ENCODE measurements at regions not wholly inside any gene's neighbourhood (a gene's known extent, or its start where the extent isn't known, plus 50 kb on each side); places are given as distances from the start of the nearest gene placed in this dataset.
"Not testable (repeated sequence)": the region's sequence is repeated elsewhere in the genome, so short reads cannot be mapped to it uniquely, and the experiment has no call there.

DNA sequence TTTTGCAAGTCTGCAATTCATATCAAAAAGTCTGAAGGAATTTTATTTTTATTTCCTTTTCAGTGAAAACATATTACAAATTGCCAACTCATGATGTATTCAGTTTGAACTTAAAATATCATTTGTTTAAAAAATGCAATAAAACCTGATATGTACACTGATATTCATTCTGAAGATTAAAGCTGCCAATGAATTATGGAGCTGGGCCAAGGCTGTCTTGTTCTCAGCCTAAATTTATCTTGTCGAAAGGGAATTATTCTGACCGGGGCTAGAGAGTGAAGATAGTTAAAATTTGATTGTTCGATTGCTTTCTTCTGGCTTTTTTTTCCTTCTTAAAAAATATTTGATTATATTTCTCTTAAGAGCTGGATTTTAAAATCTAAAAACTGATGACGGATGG, 54.0 kb upstream of the RBFOX1 start:
- H3K4me1 Mint-ChIP-seq (ENCODE audit: low read depth) = no peaks in the 10 kb centered on the region
- no peak for DNase-seq (ENCODE audit: low spot score)

DNA sequence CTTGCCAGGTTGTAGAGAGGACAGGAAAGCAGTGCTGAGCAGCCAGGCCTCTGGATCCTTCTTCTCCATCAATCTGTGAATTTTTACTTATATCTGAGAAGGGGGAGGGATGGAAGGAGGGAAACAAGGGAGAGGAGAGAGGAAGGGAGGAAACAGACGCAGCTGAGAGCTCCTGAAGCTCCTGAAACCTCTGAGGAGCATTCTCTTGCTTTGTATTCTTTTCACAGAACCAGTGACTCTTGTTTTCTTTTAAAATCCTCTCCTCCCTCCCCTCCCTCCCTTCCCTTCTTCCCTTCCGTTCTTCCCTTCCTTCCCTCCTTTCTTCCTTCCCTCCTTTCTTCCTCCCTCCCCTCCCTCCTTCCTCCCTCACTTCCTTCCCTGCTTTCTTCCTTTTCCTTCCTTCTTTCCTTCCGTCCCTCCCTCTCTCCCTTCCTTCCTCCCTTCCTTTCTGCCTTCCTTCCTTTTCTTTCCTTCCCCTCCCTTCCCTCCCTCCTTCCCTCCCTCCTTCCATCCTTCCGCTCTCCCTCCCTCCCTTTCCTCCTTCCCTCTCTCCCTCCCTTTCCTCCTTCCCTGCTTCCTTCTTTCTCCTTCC, 60.0 kb upstream of the RBFOX1 start:
- Mint-ChIP-seq H3K4me1 (ENCODE audit: low read depth) (no peaks in the 10 kb centered on the region), H3K4me3 (no peak overlapping the region), H3K27ac (no peak overlapping the region), H3K36me3 (ENCODE audit: low read depth) (no peaks in the 10 kb centered on the region), H3K9me3 (peaks cover 37% of the 10 kb centered on the region), H3K27me3 (ENCODE audit: low read depth) (no peaks in the 10 kb centered on the region)
- no peak for DNase-seq (ENCODE audit: low spot score)

More for the DNA sequence above, 54.0 kb upstream of the RBFOX1 start:
- H3K27ac Mint-ChIP-seq = no peak overlapping the region
- no peak overlapping the region for H3K4me3 Mint-ChIP-seq
- no peaks in the 10 kb centered on the region for H3K27me3 Mint-ChIP-seq (ENCODE audit: low read depth)
- no peaks in the 10 kb centered on the region for H3K36me3 Mint-ChIP-seq (ENCODE audit: low read depth)
- H3K9me3 Mint-ChIP-seq = peaks cover 50% of the 10 kb centered on the region

DNA sequence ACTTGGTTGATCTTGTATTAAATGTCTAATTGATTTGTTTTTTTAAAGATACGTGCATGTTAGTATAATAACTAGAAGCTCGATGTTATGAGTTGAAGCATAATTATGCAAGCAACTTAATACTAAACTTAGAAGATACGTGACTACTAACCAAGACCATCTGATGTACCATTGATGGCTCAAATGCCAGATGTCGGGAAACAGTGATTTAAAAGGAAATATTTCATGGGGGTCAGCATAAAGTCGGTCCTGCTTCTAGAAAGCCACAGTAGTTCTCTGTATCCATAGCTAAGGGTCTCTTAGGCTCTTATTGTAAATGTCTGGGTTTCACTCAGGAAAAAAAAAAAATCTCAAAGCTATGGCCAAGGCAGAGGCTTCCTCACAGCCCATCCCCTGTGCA, 61.2 kb upstream of the RBFOX1 start:
- H3K4me3 Mint-ChIP-seq = no peak overlapping the region
- no peaks in the 10 kb centered on the region for H3K27me3 Mint-ChIP-seq (ENCODE audit: low read depth)
- peaks cover 30% of the 10 kb centered on the region for H3K9me3 Mint-ChIP-seq
- no peak for DNase-seq (ENCODE audit: low spot score)
- H3K36me3 Mint-ChIP-seq (ENCODE audit: low read depth) = no peaks in the 10 kb centered on the region
- no peak overlapping the region for H3K27ac Mint-ChIP-seq
- no peaks in the 10 kb centered on the region for H3K4me1 Mint-ChIP-seq (ENCODE audit: low read depth)

DNA sequence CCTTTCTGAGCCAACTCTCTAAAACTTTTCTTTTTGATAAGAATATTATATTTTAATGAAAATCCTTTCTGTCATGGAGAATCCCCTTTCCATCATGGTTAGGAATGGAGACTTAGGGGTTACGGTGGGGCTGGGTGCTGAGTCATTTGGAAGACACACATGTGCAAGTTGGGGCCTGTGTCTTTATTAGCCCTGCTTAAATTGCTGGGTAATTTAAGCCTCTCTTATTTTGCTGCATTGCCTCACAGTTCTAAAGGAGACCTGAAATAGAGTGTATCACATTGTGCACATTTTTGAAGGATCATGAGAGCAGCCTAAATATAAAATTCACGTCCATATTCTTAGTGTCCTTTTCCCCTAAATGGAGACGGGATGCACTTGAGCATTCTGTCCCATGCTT, 61.8 kb upstream of the RBFOX1 start:
- no peak for DNase-seq (ENCODE audit: low spot score)
- Mint-ChIP-seq H3K4me3 (no peak overlapping the region), H3K36me3 (ENCODE audit: low read depth) (no peaks in the 10 kb centered on the region), H3K27ac (no peak overlapping the region), H3K4me1 (ENCODE audit: low read depth) (no peaks in the 10 kb centered on the region), H3K9me3 (peaks cover 34% of the 10 kb centered on the region), H3K27me3 (ENCODE audit: low read depth) (no peaks in the 10 kb centered on the region)

DNA sequence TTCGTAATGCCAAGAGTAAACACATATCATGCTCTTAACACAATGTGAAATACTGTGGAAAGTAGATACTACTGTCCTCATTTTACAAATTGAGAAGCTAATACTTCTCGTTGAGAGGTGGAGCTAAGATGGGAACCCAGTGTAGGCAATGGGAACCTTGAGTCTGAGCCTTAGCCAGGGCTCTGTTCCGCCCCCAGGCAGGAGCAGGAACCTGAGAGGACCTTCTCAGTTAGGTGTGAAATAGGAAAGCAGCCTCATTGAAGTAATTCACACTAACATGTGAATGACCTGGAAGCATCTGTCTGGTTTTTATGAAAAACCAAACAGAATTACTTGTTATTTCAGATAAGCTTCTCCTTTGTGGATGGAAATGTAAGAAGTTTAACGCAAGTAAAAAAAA, 62.6 kb upstream of the RBFOX1 start:
- Mint-ChIP-seq H3K4me1 (ENCODE audit: low read depth) (no peaks in the 10 kb centered on the region), H3K27me3 (ENCODE audit: low read depth) (no peaks in the 10 kb centered on the region), H3K9me3 (peaks cover 34% of the 10 kb centered on the region), H3K36me3 (ENCODE audit: low read depth) (no peaks in the 10 kb centered on the region), H3K27ac (no peak overlapping the region), H3K4me3 (no peak overlapping the region)
- no peak for DNase-seq (ENCODE audit: low spot score)

DNA sequence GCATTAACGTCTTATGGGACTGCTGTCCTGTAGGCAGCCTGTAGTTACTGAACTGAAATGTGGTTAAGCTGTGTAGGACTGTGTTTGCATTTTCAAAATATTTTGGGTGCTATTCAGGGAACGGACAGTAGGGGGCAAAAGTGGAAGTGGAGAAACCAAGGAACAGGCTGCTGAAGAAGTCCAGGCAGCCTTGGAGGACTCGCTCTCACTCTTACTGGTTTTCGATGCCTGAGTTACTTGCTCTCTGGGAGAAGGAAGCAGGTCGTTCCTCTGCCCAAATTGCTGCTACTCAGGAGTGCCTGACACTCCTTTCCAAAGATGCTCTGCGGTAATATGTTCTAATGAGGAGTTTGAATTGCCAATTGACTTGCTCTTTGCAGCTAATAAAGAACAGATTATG, 64.5 kb upstream of the RBFOX1 start:
- Mint-ChIP-seq H3K4me1 (ENCODE audit: low read depth) (no peaks in the 10 kb centered on the region), H3K4me3 (no peak overlapping the region), H3K27me3 (ENCODE audit: low read depth) (no peaks in the 10 kb centered on the region), H3K27ac (no peak overlapping the region), H3K36me3 (ENCODE audit: low read depth) (no peaks in the 10 kb centered on the region), H3K9me3 (peaks cover 34% of the 10 kb centered on the region)
- DNase-seq (ENCODE audit: low spot score) = no peak

DNA sequence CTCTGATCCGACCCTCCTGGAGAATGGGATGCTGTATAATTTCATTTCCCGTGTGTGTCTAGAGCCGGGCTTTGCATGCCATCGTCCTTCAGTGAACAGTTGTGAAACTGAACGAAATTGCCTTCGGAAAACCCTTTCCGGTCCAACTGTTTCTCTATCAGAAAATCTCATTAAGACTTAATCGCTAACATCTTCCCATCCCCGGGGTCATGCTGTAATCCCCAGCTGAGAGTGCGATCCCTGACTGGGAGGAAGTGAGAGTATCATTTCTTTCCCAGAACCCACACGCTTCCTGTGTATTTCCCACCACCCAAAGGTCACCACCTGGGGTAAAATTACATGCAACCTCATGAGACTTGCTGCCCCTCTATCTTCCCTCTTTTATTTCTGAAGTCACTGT, 75.6 kb upstream of the RBFOX1 start:
- no peak overlapping the region for H3K27ac Mint-ChIP-seq
- DNase-seq (ENCODE audit: low spot score) = no peak
- H3K9me3 Mint-ChIP-seq = peaks cover 43% of the 10 kb centered on the region

DNA sequence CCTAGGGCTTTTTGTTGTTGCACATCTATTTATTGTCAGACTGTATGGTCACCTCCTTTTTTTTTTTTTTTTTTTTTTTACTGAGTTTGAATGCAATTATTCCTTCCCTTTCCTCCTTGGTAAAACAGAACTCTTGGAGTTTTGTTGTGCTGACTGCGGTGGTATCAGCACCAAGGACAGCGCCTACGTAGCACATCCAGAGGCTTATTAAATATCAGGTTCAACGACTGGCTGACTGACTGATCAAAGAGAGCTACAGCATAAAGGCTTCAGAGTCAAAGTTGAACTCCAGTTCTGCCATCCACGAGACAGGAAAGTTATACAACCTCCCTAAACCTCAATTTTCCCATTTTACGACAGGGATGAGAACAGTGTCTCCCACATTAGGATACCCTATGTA, 86.1 kb upstream of the RBFOX1 start:
- Mint-ChIP-seq H3K9me3 (peaks cover 37% of the 10 kb centered on the region), H3K4me3 (no peak overlapping the region), H3K36me3 (ENCODE audit: low read depth) (no peaks in the 10 kb centered on the region), H3K27ac (no peak overlapping the region), H3K4me1 (ENCODE audit: low read depth) (no peaks in the 10 kb centered on the region), H3K27me3 (ENCODE audit: low read depth) (no peaks in the 10 kb centered on the region)
- DNase-seq (ENCODE audit: low spot score) = no peak

More for the DNA sequence above, 75.6 kb upstream of the RBFOX1 start:
- H3K4me1 Mint-ChIP-seq (ENCODE audit: low read depth) = no peaks in the 10 kb centered on the region
- H3K4me3 Mint-ChIP-seq = no peak overlapping the region
- H3K27me3 Mint-ChIP-seq (ENCODE audit: low read depth) = no peaks in the 10 kb centered on the region
- H3K36me3 Mint-ChIP-seq (ENCODE audit: low read depth) = no peaks in the 10 kb centered on the region

DNA sequence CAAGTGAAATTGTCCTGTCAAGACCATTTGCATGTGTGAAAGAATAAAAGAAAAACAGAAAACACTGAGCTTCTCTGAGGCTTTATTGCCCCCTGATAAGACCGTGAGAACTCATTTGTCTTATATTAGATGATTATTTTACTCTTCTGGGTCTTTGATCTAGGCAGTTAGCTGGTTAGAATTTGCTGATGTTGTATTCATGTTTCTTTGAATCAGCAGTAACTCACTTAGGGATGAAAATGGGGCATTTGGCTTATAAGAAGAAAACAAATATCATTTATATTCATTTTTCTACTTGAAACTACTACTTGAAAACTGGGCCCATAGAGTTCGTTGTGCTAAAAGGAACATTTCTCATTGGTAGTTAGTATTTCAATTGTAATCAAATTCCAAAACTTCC, 93.1 kb upstream of the RBFOX1 start:
- no peak overlapping the region for H3K27ac Mint-ChIP-seq
- no peaks in the 10 kb centered on the region for H3K36me3 Mint-ChIP-seq (ENCODE audit: low read depth)
- H3K4me3 Mint-ChIP-seq = no peak overlapping the region
- no peaks in the 10 kb centered on the region for H3K4me1 Mint-ChIP-seq (ENCODE audit: low read depth)
- no peak for DNase-seq (ENCODE audit: low spot score)
- no peaks in the 10 kb centered on the region for H3K27me3 Mint-ChIP-seq (ENCODE audit: low read depth)
- peaks cover 36% of the 10 kb centered on the region for H3K9me3 Mint-ChIP-seq

DNA sequence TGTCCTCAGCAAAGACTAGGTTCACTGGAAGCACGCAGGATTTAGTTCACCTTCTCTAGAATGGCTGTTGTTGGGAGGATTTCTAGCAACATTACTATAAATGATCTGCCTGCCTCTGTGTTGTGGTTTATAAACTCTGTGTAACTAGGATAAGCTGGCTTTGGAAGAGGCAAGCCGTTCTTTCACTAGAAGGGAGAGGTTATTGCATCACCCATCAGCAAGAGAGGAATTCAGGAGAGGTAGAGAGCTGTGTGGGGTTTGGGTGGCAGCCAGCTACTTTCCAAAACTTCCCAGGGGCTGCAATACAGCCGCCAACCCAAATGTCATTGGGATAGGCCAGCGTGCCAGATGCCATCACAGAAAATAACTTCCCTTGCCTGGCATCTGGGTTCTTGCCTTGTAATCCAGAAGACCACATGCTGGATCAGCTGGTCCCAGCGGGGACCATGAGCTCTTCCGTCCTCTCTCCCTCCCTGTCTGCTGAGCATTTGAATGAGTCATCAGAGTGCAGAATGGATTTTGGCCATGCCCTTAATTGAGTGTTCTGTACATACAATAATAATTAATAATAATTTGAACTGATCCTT, 95.7 kb upstream of the RBFOX1 start:
- Mint-ChIP-seq H3K4me3 (no peak overlapping the region), H3K9me3 (peaks cover 49% of the 10 kb centered on the region), H3K36me3 (ENCODE audit: low read depth) (no peaks in the 10 kb centered on the region), H3K4me1 (ENCODE audit: low read depth) (no peaks in the 10 kb centered on the region), H3K27me3 (ENCODE audit: low read depth) (no peaks in the 10 kb centered on the region), H3K27ac (no peak overlapping the region)
- DNase-seq (ENCODE audit: low spot score) = no peak

DNA sequence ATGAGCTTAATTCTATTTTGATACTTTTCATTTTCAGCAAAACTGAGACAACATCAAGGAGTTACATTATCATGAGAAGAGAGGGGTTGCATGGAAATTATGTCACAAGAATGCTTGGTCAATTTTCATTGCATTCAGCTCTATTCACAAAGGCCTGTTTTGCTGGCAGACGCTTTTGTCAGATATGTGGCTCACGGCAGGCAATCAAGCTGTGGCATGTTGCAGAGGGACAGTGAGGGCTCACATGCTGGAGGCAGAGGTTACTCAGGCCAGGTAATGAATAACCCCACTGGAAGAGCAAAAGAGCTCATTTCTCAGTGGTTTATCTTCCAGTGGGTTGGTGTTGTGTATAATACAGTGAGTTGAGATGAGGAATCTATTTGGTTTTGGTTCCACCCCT, 98.7 kb upstream of the RBFOX1 start:
- no peak overlapping the region for H3K27ac Mint-ChIP-seq
- DNase-seq (ENCODE audit: low spot score) = no peak
- peaks cover 46% of the 10 kb centered on the region for H3K9me3 Mint-ChIP-seq
- no peaks in the 10 kb centered on the region for H3K27me3 Mint-ChIP-seq (ENCODE audit: low read depth)
- no peaks in the 10 kb centered on the region for H3K4me1 Mint-ChIP-seq (ENCODE audit: low read depth)
- H3K4me3 Mint-ChIP-seq = no peak overlapping the region
- H3K36me3 Mint-ChIP-seq (ENCODE audit: low read depth) = no peaks in the 10 kb centered on the region

DNA sequence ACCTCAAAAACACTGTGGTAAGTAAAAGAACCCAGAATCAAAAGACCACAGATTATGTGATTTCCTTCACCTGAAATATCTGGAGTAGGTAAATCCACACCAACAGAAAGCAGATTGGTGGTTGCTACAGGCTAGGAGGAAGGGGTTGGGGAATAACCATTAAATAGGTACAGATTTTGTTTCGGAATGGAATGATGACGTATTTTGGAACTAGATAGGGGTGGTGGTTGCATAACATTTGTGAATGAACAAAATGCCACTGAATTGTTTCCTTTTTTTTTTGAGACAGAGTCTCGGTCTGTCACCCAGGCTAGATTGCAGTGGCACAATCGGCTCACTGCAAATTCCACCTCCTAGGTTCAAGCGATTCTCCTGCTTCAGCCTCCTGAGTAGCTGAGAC, 100.9 kb upstream of the RBFOX1 start:
- no peaks in the 10 kb centered on the region for H3K4me1 Mint-ChIP-seq (ENCODE audit: low read depth)
- no peaks in the 10 kb centered on the region for H3K27me3 Mint-ChIP-seq (ENCODE audit: low read depth)
- peaks cover 51% of the 10 kb centered on the region for H3K9me3 Mint-ChIP-seq
- H3K27ac Mint-ChIP-seq = no peak overlapping the region
- no peak for DNase-seq (ENCODE audit: low spot score)
- no peak overlapping the region for H3K4me3 Mint-ChIP-seq
- no peaks in the 10 kb centered on the region for H3K36me3 Mint-ChIP-seq (ENCODE audit: low read depth)

DNA sequence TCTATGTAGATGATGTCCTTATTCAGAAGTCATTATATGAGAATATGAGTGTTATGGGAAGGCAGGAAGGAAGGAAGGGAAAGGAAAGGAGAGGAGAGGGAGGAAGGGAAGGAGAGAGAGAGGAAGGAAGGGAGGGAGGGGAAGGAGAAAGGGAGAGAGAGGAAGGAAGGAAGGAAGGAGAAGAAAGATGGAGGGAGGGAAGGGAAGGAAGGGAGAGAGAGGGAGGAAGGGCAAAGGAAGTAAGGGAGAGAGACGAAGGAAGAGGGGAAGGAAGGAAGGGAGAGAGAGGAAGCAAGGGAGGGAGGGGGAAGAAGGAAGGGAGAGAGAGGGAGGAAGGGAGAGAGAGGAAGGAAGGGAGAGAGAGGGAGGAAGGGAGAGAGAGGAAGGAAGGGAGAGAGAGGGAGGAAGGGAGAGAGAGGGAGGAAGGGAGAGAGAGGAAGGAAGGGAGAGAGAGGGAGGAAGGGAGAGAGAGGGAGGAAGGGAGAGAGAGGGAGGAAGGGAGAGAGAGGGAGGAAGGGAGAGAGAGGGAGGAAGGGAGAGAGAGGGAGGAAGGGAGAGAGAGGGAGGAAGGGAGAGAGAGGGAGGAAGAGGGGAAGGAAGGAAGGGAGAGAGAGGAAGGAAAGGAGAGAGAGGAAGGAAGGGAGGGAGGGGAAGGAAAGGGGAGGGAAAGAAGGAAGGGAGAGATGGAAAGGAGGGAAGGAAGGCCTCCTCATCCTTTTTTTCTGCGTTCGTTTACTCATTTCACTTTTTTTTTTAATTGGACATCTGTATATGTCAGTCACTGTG, 103.0 kb upstream of the RBFOX1 start:
- H3K27ac Mint-ChIP-seq; DNase-seq (ENCODE audit: low spot score); H3K27me3 Mint-ChIP-seq (ENCODE audit: low read depth); H3K4me3 Mint-ChIP-seq; H3K36me3 Mint-ChIP-seq (ENCODE audit: low read depth); H3K4me1 Mint-ChIP-seq (ENCODE audit: low read depth): not testable (repeated sequence)
- peaks cover 50% of the 10 kb centered on the region for H3K9me3 Mint-ChIP-seq

DNA sequence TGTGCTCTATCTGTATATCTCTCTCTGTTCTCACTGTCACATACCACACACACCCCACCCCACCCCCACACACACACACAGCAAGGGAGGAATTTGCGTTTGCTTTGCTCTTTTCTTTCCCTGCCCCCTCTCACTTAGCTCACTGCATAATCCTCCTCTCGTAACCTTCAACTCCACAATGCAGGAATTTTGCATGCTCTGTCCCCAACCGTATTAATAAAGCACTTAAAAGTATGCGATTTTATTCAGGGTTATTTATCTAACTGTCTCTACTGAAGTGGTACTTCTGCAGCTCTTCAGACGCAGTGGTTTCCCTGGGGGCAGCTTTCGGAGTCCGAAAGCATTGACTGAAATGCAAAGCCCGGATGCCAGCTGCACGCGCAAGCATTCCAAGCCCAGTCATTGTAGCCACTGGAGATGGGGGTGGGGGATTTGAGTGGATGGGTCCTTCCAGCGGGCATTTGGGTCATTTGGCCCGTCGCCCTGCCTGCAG, 105.4 kb upstream of the RBFOX1 start:
- no peak for DNase-seq (ENCODE audit: low spot score)
- Mint-ChIP-seq H3K4me3 (no peak overlapping the region), H3K27ac (no peak overlapping the region), H3K4me1 (ENCODE audit: low read depth) (no peaks in the 10 kb centered on the region), H3K36me3 (ENCODE audit: low read depth) (no peaks in the 10 kb centered on the region), H3K27me3 (ENCODE audit: low read depth) (no peaks in the 10 kb centered on the region), H3K9me3 (peaks cover 52% of the 10 kb centered on the region)

Data from T-helper 2 cell treated with Interferon-gamma antibody and Interleukin-4, amounts not matched to agents 5 μg/mL and 100 μg/mL, for 36 hours (primary cell).